AG10803 (cell line): ENCODE measurements at regions not wholly inside any gene's neighbourhood (a gene's known extent, or its start where the extent isn't known, plus 50 kb on each side); places are given as distances from the start of the nearest gene placed in this dataset.

ENCODE experiments used
- DNase-seq: peaks from one replicate; pipeline ENCODE4 v3.0.0; 2010; ENCODE audit warnings: low read depth
- H3K4me3 ChIP-seq: 2 replicates; pipeline ENCODE4 v1.5.1; 2011; ENCODE audit warnings: mild to moderate bottlenecking, low read length, control low read depth
- CTCF ChIP-seq: conservative IDR thresholded peaks from 2 replicates; pipeline ENCODE4 v1.5.1; 2011; ENCODE audit warnings: mild to moderate bottlenecking, low read length, control low read depth, inconsistent platforms

- no peak for TF ChIP-seq CTCF
- DNase-seq: no peak
- H3K4me3 ChIP-seq: no peak overlapping the region
Measured at GRCh38 chr6:68053805-68054373, 581.2 kb upstream of the ADGRB3 start.

GRCh38 chr6:68052234-68052633 is 582.8 kb upstream of the ADGRB3 start:
- no peak overlapping the region for H3K4me3 ChIP-seq
- DNase-seq: no peak
- no peak for TF ChIP-seq CTCF

- no peak for DNase-seq
- H3K4me3 ChIP-seq: no peak overlapping the region
- TF ChIP-seq CTCF: no peak
Measured at GRCh38 chr6:68049562-68049961, 585.5 kb upstream of the ADGRB3 start.

GRCh38 chr6:68046756-68047155 is 588.3 kb upstream of the ADGRB3 start:
- no peak overlapping the region for H3K4me3 ChIP-seq
- no peak for DNase-seq
- no peak for TF ChIP-seq CTCF

GRCh38 chr6:68046302-68046701 is 588.8 kb upstream of the ADGRB3 start:
- no peak for TF ChIP-seq CTCF
- H3K4me3 ChIP-seq: no peak overlapping the region
- DNase-seq: no peak

GRCh38 chr6:68045193-68045592 is 589.9 kb upstream of the ADGRB3 start:
- no peak for DNase-seq
- H3K4me3 ChIP-seq: no peak overlapping the region
- no peak for TF ChIP-seq CTCF

GRCh38 chr6:68044264-68044663 is 590.8 kb upstream of the ADGRB3 start:
- DNase-seq: no peak
- no peak for TF ChIP-seq CTCF
- no peak overlapping the region for H3K4me3 ChIP-seq
